HepG2 (cell line): ENCODE measurements at regions not wholly inside any gene's neighbourhood (a gene's known extent, or its start where the extent isn't known, plus 50 kb on each side); places are given as distances from the start of the nearest gene placed in this dataset.

ENCODE experiments used
- AGO1 ChIP-seq: fragments of 200-400 bp; formaldehyde crosslinking; IDR thresholded peaks from 2 replicates; pipeline ENCODE4 v1.6.1; 2017; ENCODE audit warnings: mild to moderate bottlenecking, low read depth, low read length, moderate library complexity; ENCODE audit not compliant: poor library complexity, severe bottlenecking
- ATF2 ChIP-seq: sonication (generic); formaldehyde crosslinking; IDR thresholded peaks from 2 replicates; pipeline ENCODE4 v1.4.0; 2020; ENCODE audit warnings: missing genetic modification reagents
- HES4 ChIP-seq: sonication (generic); formaldehyde crosslinking; IDR thresholded peaks from 2 replicates; pipeline ENCODE4 v1.9.0; 2021; ENCODE audit warnings: mild to moderate bottlenecking, missing genetic modification reagents, borderline replicate concordance
- HMG20B ChIP-seq: conservative IDR thresholded peaks from 2 replicates; pipeline ENCODE4 v1.6.1; 2016; ENCODE audit warnings: missing genetic modification reagents, missing compliant biosample characterization
- KAT7 ChIP-seq: IDR thresholded peaks from 2 replicates; pipeline ENCODE4 v1.6.1; 2018; ENCODE audit warnings: borderline replicate concordance, missing compliant biosample characterization
- KDM2A ChIP-seq: sonication (generic); formaldehyde crosslinking; IDR thresholded peaks from 2 replicates; pipeline ENCODE4 v1.4.0; 2020; ENCODE audit warnings: low read depth, missing genetic modification reagents, borderline replicate concordance
- PBX2 ChIP-seq: IDR thresholded peaks from 2 replicates; pipeline ENCODE4 v1.6.1; 2016; ENCODE audit warnings: control low read depth
- RCOR2 ChIP-seq: IDR thresholded peaks from 2 replicates; pipeline ENCODE4 v1.6.1; 2016; ENCODE audit warnings: missing biosample characterization, missing genetic modification reagents
- RELA ChIP-seq: sonication (generic); formaldehyde crosslinking; IDR thresholded peaks from 2 replicates; pipeline ENCODE4 v1.4.0; 2020; ENCODE audit warnings: missing genetic modification reagents
- ZBED4 ChIP-seq: sonication (generic); formaldehyde crosslinking; IDR thresholded peaks from 2 replicates; pipeline ENCODE4 v1.4.0; 2020; ENCODE audit warnings: missing genetic modification reagents, borderline replicate concordance
- ZBTB44 ChIP-seq: sonication (generic); formaldehyde crosslinking; IDR thresholded peaks from 2 replicates; pipeline ENCODE4 v1.4.0; 2020; ENCODE audit warnings: missing genetic modification reagents
- ZBTB7B ChIP-seq: sonication (generic); formaldehyde crosslinking; IDR thresholded peaks from 2 replicates; pipeline ENCODE4 v1.4.0; 2020; ENCODE audit warnings: missing genetic modification reagents
- ZC3H13 ChIP-seq: sonication (generic); formaldehyde crosslinking; IDR thresholded peaks from 2 replicates; pipeline ENCODE4 v1.8.1; 2023; ENCODE audit warnings: mild to moderate bottlenecking, missing genetic modification reagents, moderate library complexity
- ZFX ChIP-seq: sonication (generic); formaldehyde crosslinking; IDR thresholded peaks from 2 replicates; pipeline ENCODE4 v1.4.0; 2020; ENCODE audit warnings: mild to moderate bottlenecking, low read depth, missing genetic modification reagents, moderate library complexity
- ZMAT3 ChIP-seq: sonication (generic); formaldehyde crosslinking; conservative IDR thresholded peaks from 2 replicates; pipeline ENCODE4 v1.7.0; 2021; ENCODE audit warnings: missing genetic modification reagents
- ZNF3 ChIP-seq: IDR thresholded peaks from 2 replicates; pipeline ENCODE4 v1.7.0; 2017; ENCODE audit warnings: inconsistent platforms
- ZNF414 ChIP-seq: sonication (generic); formaldehyde crosslinking; IDR thresholded peaks from 2 replicates; pipeline ENCODE4 v1.5.0; 2020; ENCODE audit warnings: missing genetic modification reagents
- ZNF503 ChIP-seq: sonication (generic); formaldehyde crosslinking; IDR thresholded peaks from 2 replicates; pipeline ENCODE4 v1.4.0; 2020; ENCODE audit warnings: missing genetic modification reagents
- ZNF589 ChIP-seq: sonication (generic); formaldehyde crosslinking; conservative IDR thresholded peaks from 2 replicates; pipeline ENCODE4 v1.8.0; 2022; ENCODE audit warnings: mild to moderate bottlenecking, moderate library complexity, missing genetic modification reagents

GRCh38 chr2:8573234-8573941, 108.5 kb upstream of the ID2 start (continued):
- TF ChIP-seq ZNF414 (CRISPR knock-in tag) (peak; percentile 80), ZMAT3 (CRISPR knock-in tag) (no peak), HMG20B (CRISPR knock-in tag) (no peak), ZC3H13 (CRISPR knock-in tag) (0 out of 2 replicates have a peak, but pooled peaks have one; percentile 12), ZBTB44 (no peak), ZNF589 (CRISPR knock-in tag) (no peak; the same call in 1 of the 2 replicates), ATF2 (no peak), PBX2 (CRISPR knock-in tag) (no peak), ZFX (CRISPR knock-in tag) (peak; percentile 90), AGO1 (no peak), ZNF3 (CRISPR knock-in tag) (no peak), ZBTB7B (CRISPR knock-in tag) (no peak), ZNF503 (CRISPR knock-in tag) (no peak), ZBED4 (CRISPR knock-in tag) (no peak), HES4 (no peak; the same call in 1 of the 2 replicates), RELA (CRISPR knock-in tag) (no peak), KAT7 (CRISPR knock-in tag) (no peak; the same call in 1 of the 2 replicates), RCOR2 (no peak), KDM2A (no peak; the same call in 1 of the 2 replicates)
